Upper lobe of left lung (tissue), 6 donors: ENCODE measurements at regions not wholly inside any gene's neighbourhood (a gene's known extent, or its start where the extent isn't known, plus 50 kb on each side); places are given as distances from the start of the nearest gene placed in this dataset.

Experiments used
- ATAC-seq, 2 donors: fragments of 200-7000 bp; cut with Tn5 transposase; one replicate each; pipeline ENCODE4 v1.9.1; 2022; ENCODE audit warnings: mild to moderate bottlenecking in 2 of 2, moderate library complexity in 2 of 2; ENCODE audit not compliant: low FRiP score in 2 of 2
- DNase-seq, 2 donors: peaks; one replicate each; pipeline ENCODE4 v3.0.0-alpha.2; 2019 to 2020
- H3K27ac ChIP-seq, 4 donors: fragments of 200-600 bp; sonication (generic); one replicate each; pipeline ENCODE4 v1.5.1; 2016 to 2019
- H3K27me3 ChIP-seq, 4 donors: fragments of 200-600 bp; sonication (generic); one replicate each; pipeline ENCODE4 v1.5.1; 2017 to 2019
- H3K36me3 ChIP-seq, 4 donors: fragments of 200-600 bp; sonication (generic); one replicate each; pipeline ENCODE4 v1.5.1; 2016 to 2019
- H3K4me1 ChIP-seq, 4 donors: fragments of 200-600 bp; sonication (generic); one replicate each; pipeline ENCODE4 v1.5.1; 2018 to 2019
- H3K4me3 ChIP-seq, 4 donors: fragments of 200-600 bp; sonication (generic); one replicate each; pipeline ENCODE4 v1.5.1; 2017 to 2019; ENCODE audit warnings: mild to moderate bottlenecking in 2 of 4, moderate library complexity in 1 of 4
- H3K9me3 ChIP-seq, 4 donors: fragments of 200-600 bp; sonication (generic); one replicate each; pipeline ENCODE4 v1.5.1; 2018 to 2019
- CTCF ChIP-seq, 6 experiments: fragments of 450-650 bp in 4 of 6; fragments of 200-600 bp in 2 of 6; sonication (generic) in 2 of 6; IDR thresholded peaks; one replicate each; pipeline ENCODE4 v1.5.1; 2016 to 2019; ENCODE audit warnings: antibody characterized with exemption in 6 of 6
- EP300 ChIP-seq, 4 donors: sonication (generic); formaldehyde crosslinking; IDR thresholded peaks; one replicate each; pipeline ENCODE4 v1.5.1; 2017; ENCODE audit warnings: antibody characterized with exemption in 4 of 4, control low read depth in 2 of 4
- POLR2A ChIP-seq, 4 donors: fragments of 450-650 bp; IDR thresholded peaks; one replicate each; pipeline ENCODE4 v1.5.1; 2016 to 2017; ENCODE audit warnings: antibody characterized with exemption in 4 of 4, mild to moderate bottlenecking in 2 of 4
- POLR2AphosphoS5 ChIP-seq, 2 donors: sonication (generic); formaldehyde crosslinking; IDR thresholded peaks; one replicate each; pipeline ENCODE4 v1.5.1; 2017; ENCODE audit warnings: antibody characterized with exemption in 2 of 2
- WGBS, 2 donors: methylation state at CpG; one replicate each; pipeline ENCODE4 v1.1.5; 2017 to 2018; 5-methylcytosine and 5-hydroxymethylcytosine counted together
- donor health status: DM: no; HTN: no; CAD: no; lungs with moderate emphysema.
- donor health status: DM: no; HTN: yes; CAD: no; lungs with severe emphysema.

DNA sequence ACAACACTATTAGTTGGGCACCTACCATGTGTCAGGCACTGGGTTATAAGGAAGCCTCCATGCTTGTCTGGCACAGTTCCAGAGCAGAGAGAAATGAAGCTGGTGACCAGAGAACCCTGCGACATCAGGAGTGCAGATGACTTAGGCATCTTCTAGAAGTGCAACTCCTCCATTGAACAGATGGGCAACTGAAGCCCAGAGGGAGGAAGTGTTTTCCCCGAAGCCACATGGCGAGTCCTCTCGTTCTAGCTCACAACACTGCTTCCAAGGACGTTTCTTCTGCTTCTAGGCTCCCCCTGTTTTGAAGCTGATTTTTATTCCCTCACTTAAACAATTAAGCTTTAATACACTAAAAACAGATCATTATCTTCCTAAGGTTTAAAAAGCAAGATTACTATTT is 109.8 kb upstream of the SYT13 start:
- TF ChIP-seq EP300 (IDR thresholded peaks at IDR 0.05) (no peak), POLR2A (IDR thresholded peaks at IDR 0.05) (no peak), CTCF (IDR thresholded peaks at IDR 0.05) (no peak), POLR2AphosphoS5 (IDR thresholded peaks at IDR 0.05) (no peak)
- Histone ChIP-seq H3K27me3 (no peaks in the 10 kb centered on the region), H3K4me3 (no peak overlapping the region), H3K4me1 (peaks cover 0 to 3% (median 0%) of the 10 kb centered on the region in 4 donors), H3K27ac (no peak overlapping the region), H3K36me3 (no peaks in the 10 kb centered on the region), H3K9me3 (no peaks in the 10 kb centered on the region)
- no peak for DNase-seq
- whole genome bisulfite sequencing, 2 donors = 76 to 83% methylated on average over 5 of the region's 5 CpGs
- no peak for ATAC-seq

DNA sequence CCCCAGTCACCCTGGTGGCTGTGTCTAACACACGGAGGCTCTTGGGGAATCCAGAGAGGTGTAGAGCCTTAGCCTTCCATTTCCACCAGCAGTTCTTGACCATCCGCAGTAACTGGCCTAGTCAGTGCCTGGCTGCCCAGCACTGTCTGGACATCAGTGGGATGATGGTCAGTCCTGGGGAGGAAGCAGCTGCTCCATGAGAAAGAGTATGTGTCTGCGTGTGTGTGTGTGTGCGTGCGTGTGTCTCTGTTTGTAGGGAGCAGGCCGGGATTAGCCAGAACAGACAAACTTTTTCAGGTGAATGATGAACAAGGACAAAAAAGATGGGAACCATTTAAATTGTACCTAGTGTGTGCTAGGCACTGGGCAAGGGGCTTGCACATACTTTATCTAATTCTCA is 109.3 kb upstream of the SYT13 start:
- no peak overlapping the region for H3K4me3 ChIP-seq
- H3K4me1 ChIP-seq = peaks cover 0 to 4% (median 0%) of the 10 kb centered on the region in 4 donors
- H3K27me3 ChIP-seq = no peaks in the 10 kb centered on the region
- TF ChIP-seq POLR2AphosphoS5 (IDR thresholded peaks at IDR 0.05) = no peak
- TF ChIP-seq POLR2A (IDR thresholded peaks at IDR 0.05) = no peak
- no peak for TF ChIP-seq CTCF (IDR thresholded peaks at IDR 0.05)
- TF ChIP-seq EP300 (IDR thresholded peaks at IDR 0.05) = no peak
- no peaks in the 10 kb centered on the region for H3K9me3 ChIP-seq
- no peaks in the 10 kb centered on the region for H3K36me3 ChIP-seq
- H3K27ac ChIP-seq = no peak overlapping the region
- WGBS, 2 donors = 92 to 97% methylated on average over 5 to 6 of the region's 6 CpGs
- no peak for ATAC-seq
- no peak for DNase-seq

DNA sequence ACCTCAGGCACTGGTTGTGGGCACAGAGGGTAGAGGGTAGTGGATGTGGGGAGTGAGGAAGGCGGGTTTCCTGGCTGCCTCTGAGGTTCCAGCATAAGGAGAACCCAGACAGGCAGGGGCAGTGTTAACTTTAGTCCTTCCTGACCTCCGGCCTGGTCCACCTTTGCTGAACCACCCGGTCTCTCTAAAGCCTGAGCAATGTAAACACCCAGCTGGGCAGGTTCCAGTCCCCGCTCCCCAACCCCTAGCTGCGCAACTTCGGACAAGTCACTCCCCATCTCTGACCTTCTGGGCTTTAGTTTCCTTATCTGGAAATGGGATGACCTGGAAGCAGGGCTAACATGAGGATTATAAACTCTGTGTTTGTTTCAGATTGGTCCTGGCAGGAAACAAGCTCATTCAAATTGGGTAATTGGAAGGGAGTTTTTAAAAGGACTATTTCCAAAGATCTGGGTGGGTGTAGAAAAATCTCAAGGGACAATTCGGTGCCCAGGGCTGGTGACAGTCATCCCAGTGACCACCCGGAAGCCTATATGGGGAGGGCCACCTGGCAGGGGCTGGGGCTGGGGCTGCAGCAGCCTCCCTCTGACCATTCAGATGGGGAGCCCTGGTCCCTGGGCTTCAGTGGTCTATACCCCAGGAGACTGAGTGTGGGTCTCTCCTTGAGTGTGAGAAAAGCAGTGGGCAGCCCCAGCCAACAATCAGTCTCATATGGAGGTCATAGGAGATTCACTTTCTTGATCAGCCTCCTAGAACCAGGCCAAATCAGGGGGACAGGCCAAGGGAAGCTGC is 108.3 kb upstream of the SYT13 start:
- TF ChIP-seq POLR2A (IDR thresholded peaks at IDR 0.05) (no peak), EP300 (IDR thresholded peaks at IDR 0.05) (no peak), CTCF (IDR thresholded peaks at IDR 0.05) (no peak), POLR2AphosphoS5 (IDR thresholded peaks at IDR 0.05) (no peak)
- no peak for ATAC-seq

DNA sequence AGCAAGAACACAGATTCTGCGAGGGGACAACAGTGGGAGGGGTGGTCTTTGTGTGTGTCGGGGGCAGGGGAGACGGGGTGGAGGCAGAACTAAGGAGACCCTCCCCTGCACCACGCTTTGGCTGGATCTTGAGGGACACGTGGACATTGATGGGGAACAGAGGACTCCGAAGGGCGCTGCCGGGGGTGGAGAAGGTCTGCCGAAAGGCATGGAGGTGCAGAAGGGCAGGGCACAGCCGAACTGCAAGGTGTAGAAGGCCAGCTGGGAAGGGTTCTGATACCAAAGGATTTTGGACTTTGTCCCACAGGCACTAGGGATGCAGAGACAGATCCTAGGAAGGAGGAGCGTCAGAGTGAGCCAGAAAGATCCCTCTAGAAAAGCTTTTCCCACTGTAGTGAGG is 107.7 kb upstream of the SYT13 start:
- no peak overlapping the region for H3K27ac ChIP-seq
- 91 to 99% methylated on average over 11 of the region's 11 CpGs for WGBS, 2 donors
- ATAC-seq (no peak), DNase-seq (no peak)
- TF ChIP-seq EP300 (IDR thresholded peaks at IDR 0.05) (no peak), POLR2AphosphoS5 (IDR thresholded peaks at IDR 0.05) (no peak), CTCF (IDR thresholded peaks at IDR 0.05) (no peak), POLR2A (IDR thresholded peaks at IDR 0.05) (no peak)
- no peaks in the 10 kb centered on the region for H3K36me3 ChIP-seq
- H3K9me3 ChIP-seq = no peaks in the 10 kb centered on the region
- no peaks in the 10 kb centered on the region for H3K27me3 ChIP-seq
- no peak overlapping the region for H3K4me3 ChIP-seq
- H3K4me1 ChIP-seq = peaks cover 0 to 4% (median 0%) of the 10 kb centered on the region in 4 donors

More for the DNA sequence above, 108.3 kb upstream of the SYT13 start:
- Histone ChIP-seq H3K27me3 (no peaks in the 10 kb centered on the region), H3K4me1 (peaks cover 0 to 4% (median 0%) of the 10 kb centered on the region in 4 donors), H3K36me3 (no peaks in the 10 kb centered on the region), H3K9me3 (no peaks in the 10 kb centered on the region), H3K4me3 (no peak overlapping the region), H3K27ac (no peak overlapping the region)
- DNase-seq = no peak
- 62 to 73% methylated on average over 8 of the region's 8 CpGs for WGBS, 2 donors

DNA sequence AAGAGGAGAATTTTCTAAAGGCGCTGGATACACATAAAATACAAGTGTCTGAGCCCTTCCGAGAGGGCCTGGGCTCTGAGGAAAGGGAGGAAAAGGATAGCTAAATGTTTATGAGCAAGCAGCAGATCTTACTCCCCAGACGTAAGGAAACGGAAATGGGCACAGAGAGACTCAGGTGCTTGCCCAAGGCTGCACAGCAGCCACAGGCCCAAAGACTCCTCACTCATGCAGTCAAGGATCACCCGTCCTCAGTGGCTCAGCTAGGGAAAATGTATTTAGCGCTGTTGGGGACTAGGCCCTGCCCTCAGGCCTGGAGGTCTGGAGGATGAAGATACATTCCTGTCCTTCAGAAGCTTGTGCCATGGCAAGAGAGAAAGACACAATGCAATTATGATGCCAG is 107.2 kb upstream of the SYT13 start:
- WGBS, 2 donors = 72 to 79% methylated on average over 6 of the region's 6 CpGs
- TF ChIP-seq POLR2AphosphoS5 (IDR thresholded peaks at IDR 0.05) (no peak), EP300 (IDR thresholded peaks at IDR 0.05) (no peak), CTCF (IDR thresholded peaks at IDR 0.05) (no peak), POLR2A (IDR thresholded peaks at IDR 0.05) (no peak)
- H3K4me1 ChIP-seq = peaks cover 0 to 4% (median 0%) of the 10 kb centered on the region in 4 donors
- no peak for DNase-seq
- ATAC-seq = no peak
- H3K27ac ChIP-seq = no peak overlapping the region
- H3K4me3 ChIP-seq = no peak overlapping the region
- H3K9me3 ChIP-seq = no peaks in the 10 kb centered on the region
- no peaks in the 10 kb centered on the region for H3K36me3 ChIP-seq
- no peaks in the 10 kb centered on the region for H3K27me3 ChIP-seq
